ENCODE measurements at regions not wholly inside any gene's neighbourhood (a gene's known extent, or its start where the extent isn't known, plus 50 kb on each side); places are given as distances from the start of the nearest gene placed in this dataset.

- no peak overlapping the region for H3K27ac ChIP-seq (ENCODE audit: low read length)
- DNase-seq (ENCODE audit: low read depth, low spot score) (no peak), ATAC-seq (no peak)
- H3K27me3 ChIP-seq (ENCODE audit: control insufficient read depth, insufficient read depth, low read length), result no peaks in the 10 kb centered on the region
- CTCF ChIA-PET, result no interaction called here
- intact Hi-C loops (cut with micrococcal nuclease; ENCODE audit: unreplicated experiment) (no loop called here), in situ Hi-C loops (cut with HindIII; ENCODE audit: low pct_unique_long_range_greater_than_20kb, low sequenced_read_pairs) (no loop called here)
- POLR2A ChIA-PET, result no interaction called here
- no peak overlapping the region for H3K4me3 ChIP-seq (ENCODE audit: low read depth in 2 of 2, low read length in 2 of 2)
- H3K9me3 ChIP-seq (ENCODE audit: control insufficient read depth, insufficient read depth, low read depth, low read length), result no peaks in the 10 kb centered on the region
- H3K4me1 ChIP-seq (ENCODE audit: control insufficient read depth, insufficient read depth, low read length), result no peaks in the 10 kb centered on the region
- H3K36me3 ChIP-seq (ENCODE audit: control insufficient read depth, insufficient read depth, low read length), result no peaks in the 10 kb centered on the region
- no TSS peak for BruUV-seq (replicated peaks)
- TF ChIP-seq POLR2AphosphoS5 (IDR thresholded peaks at IDR 0.05; ENCODE audit: low read depth, low read length) (no peak), TCF7L2 (IDR thresholded peaks at IDR 0.05; ENCODE audit: low read depth, low read length) (no peak), REST (IDR thresholded peaks at IDR 0.05; ENCODE audit: insufficient read depth in 1 of 2, low read depth in 2 of 2, low read length in 1 of 2) (no peak), SIN3A (IDR thresholded peaks at IDR 0.05; ENCODE audit: borderline replicate concordance, insufficient read depth, low read depth, low read length) (no peak), CTCF (IDR thresholded peaks at IDR 0.05) (no peak)
These were observed 410.1 kb upstream of the TCF4 start for GRCh38 chr18:55998071-55998522.

GRCh38 chr18:55997151-55997561, 409.2 kb upstream of the TCF4 start:
- H3K36me3 ChIP-seq (ENCODE audit: control insufficient read depth, insufficient read depth, low read length), result no peaks in the 10 kb centered on the region
- BruUV-seq (replicated peaks), result no TSS peak
- no peaks in the 10 kb centered on the region for H3K27me3 ChIP-seq (ENCODE audit: control insufficient read depth, insufficient read depth, low read length)
- ChIA-PET POLR2A (no interaction called here), CTCF (no interaction called here)
- H3K9me3 ChIP-seq (ENCODE audit: control insufficient read depth, insufficient read depth, low read depth, low read length), result no peaks in the 10 kb centered on the region
- no peak overlapping the region for H3K4me3 ChIP-seq (ENCODE audit: low read depth in 2 of 2, low read length in 2 of 2)
- H3K27ac ChIP-seq (ENCODE audit: low read length), result no peak overlapping the region
- ATAC-seq, result no peak
- intact Hi-C loops (cut with micrococcal nuclease; ENCODE audit: unreplicated experiment) (no loop called here), in situ Hi-C loops (cut with HindIII; ENCODE audit: low pct_unique_long_range_greater_than_20kb, low sequenced_read_pairs) (no loop called here)
- no peaks in the 10 kb centered on the region for H3K4me1 ChIP-seq (ENCODE audit: control insufficient read depth, insufficient read depth, low read length)
- TF ChIP-seq TCF7L2 (IDR thresholded peaks at IDR 0.05; ENCODE audit: low read depth, low read length), result no peak
- TF ChIP-seq CTCF (IDR thresholded peaks at IDR 0.05), result no peak
- no peak for TF ChIP-seq SIN3A (IDR thresholded peaks at IDR 0.05; ENCODE audit: borderline replicate concordance, insufficient read depth, low read depth, low read length)
- no peak for TF ChIP-seq REST (IDR thresholded peaks at IDR 0.05; ENCODE audit: insufficient read depth in 1 of 2, low read depth in 2 of 2, low read length in 1 of 2)
- no peak for TF ChIP-seq POLR2AphosphoS5 (IDR thresholded peaks at IDR 0.05; ENCODE audit: low read depth, low read length)
- no peak for DNase-seq (ENCODE audit: low read depth, low spot score)

Data from Panc1 (cell line).